Loucy (cell line): ENCODE measurements at regions not wholly inside any gene's neighbourhood (a gene's known extent, or its start where the extent isn't known, plus 50 kb on each side); places are given as distances from the start of the nearest gene placed in this dataset.

Source experiments
- H2AFZ ChIP-seq: fragments of 200-600 bp; sonication (generic); 2 replicates; pipeline ENCODE4 v1.6.0; 2016; ENCODE audit warnings: antibody characterized with exemption, mild to moderate bottlenecking, low read length, moderate library complexity
- H3F3A ChIP-seq: fragments of 200-600 bp; 2 replicates; pipeline ENCODE4 v1.6.0; 2016; ENCODE audit warnings: antibody characterized with exemption, low read depth, mild to moderate bottlenecking
- H3K27me3 ChIP-seq: fragments of 200-600 bp; sonication (generic); 2 replicates; pipeline ENCODE4 v1.6.1; 2014; ENCODE audit warnings: low read length, mild to moderate bottlenecking; ENCODE audit not compliant: insufficient read depth, poor library complexity, severe bottlenecking
- H3K36me3 ChIP-seq: fragments of 200-600 bp; sonication (generic); 2 replicates; pipeline ENCODE4 v1.6.1; 2016; ENCODE audit warnings: low read length; ENCODE audit not compliant: insufficient read depth
- H3K4me1 ChIP-seq: fragments of 200-600 bp; sonication (generic); 2 replicates; pipeline ENCODE4 v1.5.1; 2014; ENCODE audit warnings: low read length, mild to moderate bottlenecking; ENCODE audit not compliant: insufficient read depth, poor library complexity, severe bottlenecking
- H3K4me2 ChIP-seq: fragments of 200-600 bp; sonication (generic); 2 replicates; pipeline ENCODE4 v1.6.0; 2014; ENCODE audit warnings: antibody characterized with exemption, low read length, low read depth, mild to moderate bottlenecking; ENCODE audit not compliant: poor library complexity, severe bottlenecking
- H3K4me3 ChIP-seq: fragments of 200-600 bp; sonication (generic); 2 replicates; pipeline ENCODE4 v1.5.1; 2014; ENCODE audit warnings: low read length, mild to moderate bottlenecking, mixed read lengths; ENCODE audit not compliant: poor library complexity, severe bottlenecking
- H3K79me2 ChIP-seq: fragments of 200-600 bp; sonication (generic); 2 replicates; pipeline ENCODE4 v1.6.1; 2014; ENCODE audit warnings: low read length; ENCODE audit not compliant: insufficient read depth
- H3K9ac ChIP-seq: fragments of 200-600 bp; sonication (generic); 2 replicates; pipeline ENCODE4 v1.6.0; 2014; ENCODE audit warnings: mild to moderate bottlenecking, low read depth, low read length, moderate library complexity; ENCODE audit not compliant: poor library complexity, severe bottlenecking
- H3K9me2 ChIP-seq: fragments of 200-600 bp; sonication (generic); replicated peaks from 2 replicates; pipeline ENCODE4 v1.6.1; 2016; ENCODE audit warnings: low read depth, low read length, mixed read lengths
- H3K9me3 ChIP-seq: fragments of 200-600 bp; sonication (generic); 2 replicates; pipeline ENCODE4 v1.6.1; 2014; ENCODE audit warnings: mild to moderate bottlenecking, antibody characterized with exemption, low read length, low read depth; ENCODE audit not compliant: insufficient read depth
- H4K20me1 ChIP-seq: fragments of 200-600 bp; sonication (generic); 2 replicates; pipeline ENCODE4 v1.6.0; 2014; ENCODE audit warnings: antibody characterized with exemption, low read length, mild to moderate bottlenecking; ENCODE audit not compliant: insufficient read depth, poor library complexity, severe bottlenecking
- CTCF ChIP-seq: fragments of 200-600 bp; sonication (generic); conservative IDR thresholded peaks from 2 replicates; pipeline ENCODE4 v1.5.1; 2014; ENCODE audit warnings: mild to moderate bottlenecking, antibody characterized with exemption, low read length
- EZH2phosphoT487 ChIP-seq: fragments of 200-600 bp; IDR thresholded peaks from 2 replicates; pipeline ENCODE4 v1.6.1; 2018; ENCODE audit warnings: antibody characterized with exemption, mild to moderate bottlenecking, moderate library complexity, borderline replicate concordance

GRCh38 chr5:6135977-6136376, 242.4 kb downstream of the MED10 start:
- H3K79me2 ChIP-seq: no peaks in the 10 kb centered on the region
- no peak overlapping the region for H3K4me3 ChIP-seq
- H3F3A ChIP-seq: no peaks in the 10 kb centered on the region
- TF ChIP-seq CTCF: no peak
- H3K36me3 ChIP-seq: no peaks in the 10 kb centered on the region
- no peak overlapping the region for H2AFZ ChIP-seq
- H3K27me3 ChIP-seq: no peaks in the 10 kb centered on the region
- no peaks in the 10 kb centered on the region for H3K9me2 ChIP-seq
- H3K9me3 ChIP-seq: no peaks in the 10 kb centered on the region
- no peak overlapping the region for H3K4me2 ChIP-seq
- no peak overlapping the region for H3K9ac ChIP-seq
- H4K20me1 ChIP-seq: no peaks in the 10 kb centered on the region
- H3K4me1 ChIP-seq: no peaks in the 10 kb centered on the region

- no peaks in the 10 kb centered on the region for H3K79me2 ChIP-seq
- H3F3A ChIP-seq: no peaks in the 10 kb centered on the region
- H3K4me3 ChIP-seq: no peak overlapping the region
- TF ChIP-seq CTCF: no peak
- TF ChIP-seq EZH2phosphoT487: no peak
- no peaks in the 10 kb centered on the region for H3K4me1 ChIP-seq
- H3K9me3 ChIP-seq: no peaks in the 10 kb centered on the region
- H4K20me1 ChIP-seq: no peaks in the 10 kb centered on the region
- no peaks in the 10 kb centered on the region for H3K9me2 ChIP-seq
- H3K4me2 ChIP-seq: no peak overlapping the region
- H3K27me3 ChIP-seq: no peaks in the 10 kb centered on the region
- H2AFZ ChIP-seq: no peak overlapping the region
- H3K36me3 ChIP-seq: no peaks in the 10 kb centered on the region
- no peak overlapping the region for H3K9ac ChIP-seq
These were observed 244.1 kb downstream of the MED10 start for GRCh38 chr5:6134281-6134680.

GRCh38 chr5:6125781-6126180, 252.6 kb downstream of the MED10 start:
- H3K9me2 ChIP-seq: no peaks in the 10 kb centered on the region
- H3F3A ChIP-seq: no peaks in the 10 kb centered on the region
- no peaks in the 10 kb centered on the region for H3K79me2 ChIP-seq
- no peaks in the 10 kb centered on the region for H3K36me3 ChIP-seq
- no peaks in the 10 kb centered on the region for H3K4me1 ChIP-seq
- no peak overlapping the region for H2AFZ ChIP-seq
- no peak overlapping the region for H3K4me3 ChIP-seq
- H4K20me1 ChIP-seq: no peaks in the 10 kb centered on the region
- no peak overlapping the region for H3K9ac ChIP-seq
- no peak for TF ChIP-seq EZH2phosphoT487
- no peak for TF ChIP-seq CTCF
- no peak overlapping the region for H3K4me2 ChIP-seq
- H3K9me3 ChIP-seq: peaks cover 11% of the 10 kb centered on the region; the same call in 1 of the 2 replicates
- no peaks in the 10 kb centered on the region for H3K27me3 ChIP-seq
